ENCODE measurements at regions not wholly inside any gene's neighbourhood (a gene's known extent, or its start where the extent isn't known, plus 50 kb on each side); places are given as distances from the start of the nearest gene placed in this dataset.
"Not testable (repeated sequence)": the region's sequence is repeated elsewhere in the genome, so short reads cannot be mapped to it uniquely, and the experiment has no call there.

GRCh38 chr2:223161873-223162458 lies 110.0 kb downstream of the KCNE4 start:
- no peaks in the 10 kb centered on the region for H3K36me3 Mint-ChIP-seq (ENCODE audit: low read depth)
- H3K9me3 Mint-ChIP-seq, result no peaks in the 10 kb centered on the region
- H3K4me3 Mint-ChIP-seq, result no peak overlapping the region
- no peak overlapping the region for H3K27ac Mint-ChIP-seq
- intact Hi-C loops (cut with micrococcal nuclease), result no loop called here
- H3K4me1 Mint-ChIP-seq (ENCODE audit: low read depth), result no peaks in the 10 kb centered on the region
- no peaks in the 10 kb centered on the region for H3K27me3 Mint-ChIP-seq

GRCh38 chr2:223165423-223166214 lies 113.6 kb downstream of the KCNE4 start:
- Mint-ChIP-seq H3K27ac (no peak overlapping the region), H3K4me1 (ENCODE audit: low read depth) (no peaks in the 10 kb centered on the region), H3K27me3 (no peaks in the 10 kb centered on the region), H3K9me3 (peaks cover 9% of the 10 kb centered on the region), H3K4me3 (no peak overlapping the region), H3K36me3 (ENCODE audit: low read depth) (no peaks in the 10 kb centered on the region)
- intact Hi-C loops (cut with micrococcal nuclease), result no loop called here

DNA sequence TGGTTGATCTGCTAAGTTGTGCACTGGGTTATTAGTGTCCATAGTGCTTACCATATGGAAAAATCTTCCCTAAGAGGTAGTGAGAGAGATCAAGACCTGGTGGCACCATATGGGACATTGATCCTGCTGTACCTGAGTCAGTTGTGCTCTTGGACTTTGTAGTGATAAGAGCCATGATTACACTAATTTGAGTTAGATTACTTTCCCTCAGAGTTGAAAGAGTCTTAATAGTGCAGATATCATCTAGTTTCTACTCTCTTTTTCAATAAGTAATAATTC lies 114.2 kb downstream of the KCNE4 start:
- no peaks in the 10 kb centered on the region for H3K27me3 Mint-ChIP-seq
- H3K4me3 Mint-ChIP-seq, result no peak overlapping the region
- H3K4me1 Mint-ChIP-seq (ENCODE audit: low read depth), result no peaks in the 10 kb centered on the region
- peaks cover 9% of the 10 kb centered on the region for H3K9me3 Mint-ChIP-seq
- no peak overlapping the region for H3K27ac Mint-ChIP-seq
- no peaks in the 10 kb centered on the region for H3K36me3 Mint-ChIP-seq (ENCODE audit: low read depth)
- intact Hi-C loops (cut with micrococcal nuclease), result no loop called here

DNA sequence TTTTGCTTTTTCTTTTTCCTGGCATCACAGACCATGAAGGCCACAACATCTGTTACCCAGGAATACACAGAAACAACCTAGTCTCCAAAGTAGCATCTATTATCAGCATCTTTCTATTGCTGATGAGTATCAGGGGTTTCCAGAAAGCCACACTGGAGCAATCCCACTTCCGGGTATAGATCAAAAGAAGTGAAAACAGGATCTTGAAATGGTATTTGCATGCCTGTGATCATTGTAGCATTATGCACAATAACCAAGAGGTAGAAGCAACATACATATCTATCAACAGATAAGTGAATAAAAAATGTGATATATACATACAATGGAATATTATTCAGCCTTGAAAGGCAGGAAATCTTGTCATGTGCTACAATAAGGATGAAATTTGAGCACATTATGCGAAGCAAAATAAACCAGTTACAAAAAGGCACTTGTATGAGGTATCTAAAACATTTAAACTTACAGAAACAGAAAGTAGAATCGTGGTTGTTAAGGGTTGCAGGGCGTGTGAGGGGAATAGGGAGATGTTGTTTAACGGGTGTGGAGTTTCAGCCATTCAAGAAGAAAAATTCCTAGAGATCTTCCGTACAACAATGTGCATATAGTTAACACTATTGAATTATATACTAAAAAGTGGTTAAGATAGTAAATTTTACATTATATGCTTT lies 115.1 kb downstream of the KCNE4 start:
- intact Hi-C loops (cut with micrococcal nuclease), result no loop called here
- H3K4me1 Mint-ChIP-seq (ENCODE audit: low read depth), result no peaks in the 10 kb centered on the region
- H3K36me3 Mint-ChIP-seq (ENCODE audit: low read depth), result no peaks in the 10 kb centered on the region
- H3K9me3 Mint-ChIP-seq, result peaks cover 9% of the 10 kb centered on the region
- H3K27ac Mint-ChIP-seq, result no peak overlapping the region
- no peaks in the 10 kb centered on the region for H3K27me3 Mint-ChIP-seq
- no peak overlapping the region for H3K4me3 Mint-ChIP-seq

DNA sequence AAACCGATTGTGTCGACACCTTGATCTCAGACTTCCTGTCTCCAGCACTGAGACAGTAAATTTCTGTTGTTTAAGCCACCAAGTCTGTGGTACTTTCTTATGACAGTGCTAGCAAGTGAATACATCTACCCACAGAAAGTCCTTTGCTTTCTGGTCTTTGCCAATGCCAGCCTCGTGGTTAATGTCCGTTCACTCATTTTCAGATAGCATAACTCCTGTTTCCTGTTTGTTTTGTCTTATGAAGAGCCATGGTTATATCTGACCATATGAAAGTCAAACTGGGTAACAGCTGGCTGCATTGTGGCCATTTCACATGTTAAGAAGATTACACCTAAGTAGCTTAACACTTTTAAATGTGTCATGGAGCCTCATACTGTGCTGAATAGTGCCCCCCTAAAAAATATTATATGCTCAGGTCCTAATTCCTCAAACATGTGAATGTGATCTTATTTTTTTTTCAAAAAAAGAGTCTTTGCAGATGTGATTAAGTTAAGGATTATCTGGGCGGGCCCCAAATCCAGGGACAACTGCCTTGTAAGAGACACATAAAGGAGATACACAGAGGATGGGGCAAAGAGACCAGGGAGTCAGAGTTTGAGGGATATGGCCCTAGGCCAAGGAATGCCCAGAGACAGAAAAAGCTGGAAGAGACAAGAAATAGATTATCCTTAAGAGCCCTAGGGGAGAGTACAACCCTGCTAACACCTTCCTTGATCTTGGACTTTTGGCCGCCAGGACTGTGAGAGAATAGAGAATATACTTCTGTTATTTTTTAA lies 118.0 kb downstream of the KCNE4 start:
- Mint-ChIP-seq H3K27me3 (no peaks in the 10 kb centered on the region), H3K4me1 (ENCODE audit: low read depth) (no peaks in the 10 kb centered on the region), H3K4me3 (no peak overlapping the region), H3K27ac (no peak overlapping the region), H3K36me3 (ENCODE audit: low read depth) (no peaks in the 10 kb centered on the region), H3K9me3 (peaks cover 9% of the 10 kb centered on the region)
- intact Hi-C loops (cut with micrococcal nuclease), result no loop called here

DNA sequence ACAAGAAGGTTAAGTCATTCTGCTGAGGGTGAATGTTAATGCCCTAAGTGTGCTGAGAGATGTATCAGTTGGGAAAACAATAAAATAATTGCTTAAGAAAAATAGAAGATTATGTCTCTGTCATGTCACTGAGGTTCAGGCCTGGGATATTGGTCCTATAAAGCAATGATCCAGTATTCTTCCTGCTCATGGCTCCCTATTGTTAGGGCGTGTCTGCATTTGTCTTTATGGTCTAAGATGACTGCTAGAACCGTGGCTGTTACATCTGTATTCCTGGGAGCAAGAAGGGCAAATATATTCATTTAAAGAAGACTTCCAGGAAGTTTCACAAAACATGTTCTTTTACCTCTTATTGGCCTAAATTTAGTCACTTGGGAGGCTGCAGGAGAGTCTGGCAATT lies 125.0 kb downstream of the KCNE4 start:
- no peaks in the 10 kb centered on the region for H3K4me1 Mint-ChIP-seq (ENCODE audit: low read depth)
- H3K9me3 Mint-ChIP-seq, result no peaks in the 10 kb centered on the region
- no peak overlapping the region for H3K4me3 Mint-ChIP-seq
- H3K27ac Mint-ChIP-seq, result no peak overlapping the region
- H3K36me3 Mint-ChIP-seq (ENCODE audit: low read depth), result no peaks in the 10 kb centered on the region
- no peaks in the 10 kb centered on the region for H3K27me3 Mint-ChIP-seq
- intact Hi-C loops (cut with micrococcal nuclease), result no loop called here

DNA sequence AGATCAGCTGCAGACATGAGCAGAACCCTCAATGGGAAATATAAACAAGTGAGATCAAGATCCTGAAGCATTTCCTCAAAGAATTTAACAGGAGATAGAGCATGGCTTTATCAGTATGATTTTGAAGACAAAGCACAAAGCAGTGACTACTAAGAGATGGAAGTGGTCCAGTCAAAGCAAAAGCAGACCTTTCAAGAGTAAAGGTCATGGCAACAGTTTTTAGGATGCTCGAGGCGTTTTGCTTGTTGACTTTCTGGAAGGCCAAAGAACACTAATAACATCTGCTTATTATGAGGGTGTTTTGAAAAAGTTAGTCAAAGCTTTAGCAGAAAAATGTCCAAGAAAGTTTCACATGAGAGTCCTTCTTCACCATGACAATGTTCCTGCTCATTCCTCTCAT lies 128.5 kb downstream of the KCNE4 start:
- intact Hi-C loops (cut with micrococcal nuclease), result no loop called here
- no peaks in the 10 kb centered on the region for H3K27me3 Mint-ChIP-seq
- H3K36me3 Mint-ChIP-seq (ENCODE audit: low read depth), result no peaks in the 10 kb centered on the region
- H3K9me3 Mint-ChIP-seq, result no peaks in the 10 kb centered on the region
- no peaks in the 10 kb centered on the region for H3K4me1 Mint-ChIP-seq (ENCODE audit: low read depth)
- H3K27ac Mint-ChIP-seq, result no peak overlapping the region
- H3K4me3 Mint-ChIP-seq, result no peak overlapping the region

DNA sequence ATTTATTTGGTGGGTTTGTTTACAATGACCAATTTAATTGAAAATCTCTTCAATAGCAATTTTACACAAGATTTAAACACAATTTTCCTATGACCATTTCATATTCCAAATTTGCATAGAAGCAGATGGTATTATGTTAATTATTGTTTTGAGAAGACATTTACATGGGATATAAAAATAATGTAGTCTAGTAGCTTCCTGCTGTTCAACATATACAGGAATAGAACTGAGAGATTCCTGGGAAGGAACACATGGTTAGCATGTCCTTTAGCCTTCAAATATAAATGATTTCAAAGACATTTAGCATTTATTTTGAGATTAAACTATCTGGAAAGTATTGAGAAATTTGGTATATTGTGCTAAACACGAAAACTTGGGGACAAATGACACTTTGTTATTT lies 129.6 kb downstream of the KCNE4 start:
- H3K4me3 Mint-ChIP-seq, result no peak overlapping the region
- H3K9me3 Mint-ChIP-seq, result no peaks in the 10 kb centered on the region
- no peaks in the 10 kb centered on the region for H3K36me3 Mint-ChIP-seq (ENCODE audit: low read depth)
- intact Hi-C loops (cut with micrococcal nuclease), result no loop called here
- no peak overlapping the region for H3K27ac Mint-ChIP-seq
- no peaks in the 10 kb centered on the region for H3K4me1 Mint-ChIP-seq (ENCODE audit: low read depth)
- H3K27me3 Mint-ChIP-seq, result no peaks in the 10 kb centered on the region

DNA sequence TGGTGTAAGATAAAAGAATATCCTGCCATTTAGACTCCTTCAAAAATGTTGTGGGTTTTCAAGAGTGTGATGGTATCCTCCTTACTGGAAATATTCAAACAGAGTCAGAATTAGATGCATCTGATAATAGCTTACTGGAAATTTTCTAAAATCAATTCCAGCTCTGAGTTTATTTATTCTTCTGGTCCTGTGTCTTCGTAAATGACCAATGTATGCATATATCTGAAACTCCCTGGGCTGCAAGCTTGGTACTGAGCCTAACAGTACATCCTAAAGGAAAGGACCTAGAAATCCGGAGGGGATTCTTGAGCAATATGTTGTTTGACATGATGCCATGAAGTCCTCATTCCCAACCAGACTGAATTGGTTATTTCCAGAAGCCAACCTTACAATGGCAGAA lies 130.4 kb downstream of the KCNE4 start:
- Mint-ChIP-seq H3K4me3 (no peak overlapping the region), H3K4me1 (ENCODE audit: low read depth) (no peaks in the 10 kb centered on the region), H3K27ac (no peak overlapping the region), H3K9me3 (no peaks in the 10 kb centered on the region), H3K27me3 (no peaks in the 10 kb centered on the region), H3K36me3 (ENCODE audit: low read depth) (no peaks in the 10 kb centered on the region)
- intact Hi-C loops (cut with micrococcal nuclease), result no loop called here

- no peaks in the 10 kb centered on the region for H3K4me1 Mint-ChIP-seq (ENCODE audit: low read depth)
- no peak overlapping the region for H3K4me3 Mint-ChIP-seq
- H3K27ac Mint-ChIP-seq, result no peak overlapping the region
- H3K9me3 Mint-ChIP-seq, result no peaks in the 10 kb centered on the region
- intact Hi-C loops (cut with micrococcal nuclease), result no loop called here
- no peaks in the 10 kb centered on the region for H3K27me3 Mint-ChIP-seq
- no peaks in the 10 kb centered on the region for H3K36me3 Mint-ChIP-seq (ENCODE audit: low read depth)
Observed at GRCh38 chr2:223185638-223186037, 133.6 kb downstream of the KCNE4 start.

GRCh38 chr2:223187256-223187655 lies 135.3 kb downstream of the KCNE4 start:
- no peaks in the 10 kb centered on the region for H3K36me3 Mint-ChIP-seq (ENCODE audit: low read depth)
- H3K27ac Mint-ChIP-seq, result no peak overlapping the region
- H3K4me1 Mint-ChIP-seq (ENCODE audit: low read depth), result no peaks in the 10 kb centered on the region
- no peak overlapping the region for H3K4me3 Mint-ChIP-seq
- H3K9me3 Mint-ChIP-seq, result no peaks in the 10 kb centered on the region
- intact Hi-C loops (cut with micrococcal nuclease), result no loop called here
- no peaks in the 10 kb centered on the region for H3K27me3 Mint-ChIP-seq

DNA sequence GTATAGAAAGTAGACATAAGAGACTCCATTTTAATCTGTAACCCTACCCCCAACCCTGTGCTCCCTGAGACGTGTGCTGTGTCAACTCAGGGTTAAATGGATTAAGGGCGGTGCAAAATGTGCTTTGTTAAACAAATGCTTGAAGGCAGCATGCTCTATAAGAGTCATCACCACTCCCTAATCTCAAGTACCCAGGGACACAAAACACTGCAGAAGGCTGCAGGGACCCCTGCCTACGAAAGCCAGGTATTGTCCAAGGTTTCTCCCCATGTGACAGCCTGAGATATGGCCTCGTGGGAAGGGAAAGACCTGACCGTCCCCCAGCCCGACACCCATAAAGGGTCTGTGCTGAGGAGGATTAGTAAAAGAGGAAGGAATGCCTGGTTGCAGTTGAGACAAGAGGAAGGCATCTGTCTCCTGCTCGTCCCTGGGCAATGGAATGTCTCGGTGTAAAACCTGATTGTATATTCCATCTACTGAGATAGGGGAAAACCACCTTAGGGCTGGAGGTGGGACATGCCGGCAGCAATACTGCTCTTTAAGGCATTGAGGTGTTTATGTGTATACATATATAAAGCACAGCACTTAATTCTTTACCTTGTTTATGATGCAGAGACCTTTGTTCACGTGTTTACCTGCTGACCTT lies 138.7 kb downstream of the KCNE4 start:
- H3K9me3 Mint-ChIP-seq; H3K27ac Mint-ChIP-seq; H3K4me3 Mint-ChIP-seq; H3K36me3 Mint-ChIP-seq (ENCODE audit: low read depth); H3K27me3 Mint-ChIP-seq; intact Hi-C loops (cut with micrococcal nuclease); H3K4me1 Mint-ChIP-seq (ENCODE audit: low read depth): not testable (repeated sequence)

DNA sequence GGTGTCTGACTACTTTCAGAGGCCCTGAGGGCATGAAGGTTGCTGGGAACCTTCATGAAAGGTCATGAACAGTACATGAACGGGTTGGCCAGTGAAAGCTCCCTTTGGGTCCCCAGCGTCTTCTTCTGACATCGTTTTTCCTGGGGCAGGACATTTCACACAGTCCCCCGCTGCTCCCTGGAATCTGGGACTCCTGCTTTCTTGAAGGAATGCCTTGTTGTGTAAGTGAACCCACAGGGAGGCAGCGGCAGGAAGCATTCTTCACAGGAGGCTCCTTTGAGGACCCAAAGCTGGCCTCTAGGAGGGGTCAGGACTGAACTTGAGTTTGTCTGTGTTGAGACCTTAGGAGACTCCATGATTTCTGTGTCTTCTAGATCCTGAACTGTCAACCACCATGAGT lies 144.3 kb downstream of the KCNE4 start:
- Mint-ChIP-seq H3K27ac (no peak overlapping the region), H3K27me3 (no peaks in the 10 kb centered on the region), H3K36me3 (ENCODE audit: low read depth) (no peaks in the 10 kb centered on the region), H3K4me1 (ENCODE audit: low read depth) (no peaks in the 10 kb centered on the region), H3K4me3 (no peak overlapping the region), H3K9me3 (peaks cover 7% of the 10 kb centered on the region)
- intact Hi-C loops (cut with micrococcal nuclease), result no loop called here

DNA sequence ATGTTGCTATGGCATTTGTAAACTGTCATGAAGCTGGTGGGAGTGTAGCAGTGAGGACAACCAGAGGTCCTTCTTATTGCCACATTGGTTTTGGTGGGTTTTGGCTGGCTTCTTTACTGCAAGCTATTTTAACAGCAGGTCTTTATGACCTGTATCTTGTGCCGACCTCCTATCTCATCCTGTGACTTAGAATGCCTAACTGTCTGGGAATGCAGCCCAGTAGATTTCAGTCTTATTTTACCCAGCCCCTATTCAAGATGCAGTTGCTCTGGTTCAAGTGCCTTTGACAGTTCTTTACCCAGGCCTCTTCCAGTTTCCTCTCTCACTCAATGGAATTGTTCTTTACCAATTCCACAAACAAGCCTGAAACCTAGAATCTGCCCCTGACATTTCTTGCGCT lies 145.1 kb downstream of the KCNE4 start:
- peaks cover 7% of the 10 kb centered on the region for H3K9me3 Mint-ChIP-seq
- intact Hi-C loops (cut with micrococcal nuclease), result no loop called here

More for the DNA sequence above, 145.1 kb downstream of the KCNE4 start:
- Mint-ChIP-seq H3K36me3 (ENCODE audit: low read depth) (no peaks in the 10 kb centered on the region), H3K4me3 (no peak overlapping the region), H3K27ac (no peak overlapping the region), H3K4me1 (ENCODE audit: low read depth) (no peaks in the 10 kb centered on the region), H3K27me3 (no peaks in the 10 kb centered on the region)
